NCI-H446 (cell line): ENCODE measurements at regions not wholly inside any gene's neighbourhood (a gene's known extent, or its start where the extent isn't known, plus 50 kb on each side); places are given as distances from the start of the nearest gene placed in this dataset.

Experiments
- DNase-seq, 2 experiments: peaks; one replicate each; lab custom pipeline; 2025; lab: John Stamatoyannopoulos, UW

DNA sequence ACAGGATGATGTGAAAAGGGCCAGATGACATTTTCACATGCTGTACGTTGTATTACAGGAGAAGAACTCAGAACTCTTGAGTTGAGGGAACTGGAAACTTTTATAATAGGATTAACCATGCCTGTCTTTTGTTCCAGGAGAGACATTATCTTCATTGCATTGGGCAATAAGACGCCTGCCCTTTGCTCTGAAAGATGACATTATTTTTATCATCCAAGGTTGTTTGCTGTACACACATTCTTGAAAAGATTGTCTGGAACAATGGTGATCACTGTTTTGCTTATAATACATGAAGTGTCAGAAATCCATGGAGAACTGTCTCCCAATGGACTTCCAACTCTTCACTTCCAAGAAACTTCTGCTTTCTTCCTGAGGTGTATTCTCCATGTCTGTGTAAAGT lies 334.6 kb upstream of the B3GAT1 start:
- DNase-seq: no peak

DNA sequence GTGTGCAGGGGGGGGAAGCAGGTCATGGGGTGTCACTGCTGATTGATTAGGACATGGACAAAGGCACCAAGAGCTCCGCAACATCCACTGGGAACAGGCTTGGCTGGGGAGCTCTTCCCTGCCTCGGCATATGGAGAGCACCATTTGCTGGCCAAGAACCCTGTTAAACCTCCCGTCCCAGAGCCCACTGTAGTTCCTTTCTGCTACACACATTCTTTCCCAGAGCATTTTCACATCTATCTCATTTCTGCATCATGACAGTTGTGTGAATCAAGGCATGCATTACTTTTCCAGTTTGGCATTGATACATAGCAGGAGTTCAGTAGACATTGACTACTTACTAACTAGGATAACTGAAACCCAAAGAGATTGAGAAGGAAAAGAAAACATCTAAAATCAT lies 333.4 kb upstream of the B3GAT1 start:
- no peak for DNase-seq

- no peak for DNase-seq
These were observed 331.8 kb upstream of the B3GAT1 start for GRCh38 chr11:134743820-134744195.

- no peak for DNase-seq
These were observed 331.1 kb upstream of the B3GAT1 start for GRCh38 chr11:134742956-134743819.

DNA sequence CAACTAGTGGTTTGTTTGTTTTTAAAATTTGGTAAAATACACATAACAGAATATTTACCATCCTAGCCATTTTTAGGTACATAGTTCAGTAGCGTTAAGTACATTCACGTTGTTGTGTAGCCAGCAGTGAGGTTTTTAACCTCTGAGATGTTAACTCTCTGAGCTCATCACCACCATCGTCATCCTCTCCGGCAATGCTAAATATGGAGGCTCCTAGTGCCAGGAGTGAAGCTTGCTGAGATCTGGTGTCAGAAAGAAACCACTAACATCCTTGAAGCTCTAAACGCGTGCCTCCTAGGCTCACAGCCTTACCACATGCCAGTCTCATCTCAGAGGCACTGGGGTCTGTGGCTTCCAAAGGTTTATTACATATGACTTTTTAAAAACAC lies 330.2 kb upstream of the B3GAT1 start:
- no peak for DNase-seq

- no peak for DNase-seq
These were observed 329.6 kb upstream of the B3GAT1 start for GRCh38 chr11:134741453-134742223.

DNA sequence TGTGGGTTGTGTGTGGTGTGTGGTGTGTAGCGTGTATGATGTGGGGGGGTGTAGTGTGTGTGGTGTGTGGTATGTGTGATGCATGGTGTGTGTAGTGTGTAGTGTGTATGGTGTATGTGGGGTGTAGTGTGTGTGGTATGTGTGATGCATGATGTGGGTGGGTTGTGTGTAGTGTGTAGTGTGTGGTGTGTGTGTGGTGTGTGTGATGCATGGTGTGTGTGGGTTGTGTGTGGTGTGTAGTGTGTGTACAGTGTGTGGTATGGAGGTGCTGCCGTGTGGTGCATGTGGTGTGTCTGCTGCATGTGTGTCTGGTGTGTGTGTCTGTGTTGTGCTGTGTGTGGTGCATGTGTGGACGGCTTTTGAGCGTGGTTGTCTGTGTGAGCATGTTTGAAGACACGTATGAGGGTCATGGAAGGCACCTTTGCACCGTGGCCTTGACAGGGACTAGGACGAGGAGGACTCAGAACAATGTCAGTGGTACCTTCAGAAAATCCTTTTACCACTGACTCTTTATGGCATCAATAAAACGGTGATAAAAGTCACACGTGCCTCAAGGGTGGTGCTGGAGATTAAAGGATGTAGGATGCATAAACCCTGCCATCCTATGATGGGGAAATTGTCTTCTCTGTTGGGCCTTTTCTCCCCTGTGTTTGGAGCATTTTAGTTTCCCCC lies 328.7 kb upstream of the B3GAT1 start:
- DNase-seq: no peak

- DNase-seq: no peak
These were observed 327.1 kb upstream of the B3GAT1 start for GRCh38 chr11:134739136-134739535.

DNA sequence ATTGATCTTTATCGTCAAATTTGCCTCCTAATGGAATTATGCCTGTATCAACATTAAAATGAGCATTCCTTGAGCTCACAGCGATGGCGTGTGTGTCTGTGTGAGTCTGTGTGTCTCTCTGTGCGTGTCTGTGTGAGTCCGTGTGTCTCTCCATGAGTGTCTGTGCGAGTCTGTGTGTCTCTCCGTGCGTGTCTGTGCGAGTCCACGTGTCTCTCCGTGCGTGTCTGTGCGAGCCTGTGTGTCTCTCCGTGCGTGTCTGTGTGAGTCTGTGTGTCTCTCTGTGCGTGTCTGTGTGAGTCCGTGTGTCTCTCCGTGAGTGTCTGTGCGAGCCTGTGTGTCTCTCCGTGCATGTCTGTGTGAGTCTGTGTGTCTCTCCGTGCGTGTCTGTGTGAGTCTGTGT lies 326.5 kb upstream of the B3GAT1 start:
- no peak for DNase-seq

GRCh38 chr11:134737563-134738510 lies 325.8 kb upstream of the B3GAT1 start:
- no peak for DNase-seq

DNA sequence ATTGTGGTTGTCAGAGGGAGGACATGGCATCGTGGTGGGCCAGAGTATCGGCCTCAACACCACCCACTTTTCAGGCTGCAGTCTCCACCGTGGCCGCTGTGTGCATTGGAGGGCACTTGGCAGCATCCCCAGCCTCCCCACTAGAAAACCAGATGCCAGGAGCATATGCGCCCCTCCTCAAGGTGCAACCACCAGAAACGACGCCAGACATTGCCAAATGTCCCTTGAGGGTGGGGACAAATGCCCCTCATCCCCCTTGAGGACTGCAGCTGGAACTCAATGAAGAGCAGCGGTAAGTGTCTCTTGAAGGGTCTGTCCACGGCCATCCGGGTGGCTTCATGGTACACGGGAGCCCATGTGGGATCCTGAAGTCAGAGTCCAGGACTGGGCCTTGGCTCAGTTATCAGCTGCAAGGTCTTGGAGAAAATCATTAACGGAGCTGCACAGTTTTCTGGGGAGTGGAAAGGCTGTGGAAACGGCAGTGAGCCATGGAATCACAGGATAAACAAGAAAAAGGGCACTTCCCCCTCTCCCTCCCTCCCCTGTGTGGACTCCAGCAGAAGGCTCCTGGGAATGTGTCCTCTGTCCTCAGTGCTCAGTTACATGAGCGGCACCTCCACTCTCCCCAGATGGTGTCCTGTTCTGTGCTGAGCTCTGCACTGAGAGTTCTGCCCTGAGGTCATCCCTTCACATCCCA lies 324.4 kb upstream of the B3GAT1 start:
- DNase-seq: no peak

DNA sequence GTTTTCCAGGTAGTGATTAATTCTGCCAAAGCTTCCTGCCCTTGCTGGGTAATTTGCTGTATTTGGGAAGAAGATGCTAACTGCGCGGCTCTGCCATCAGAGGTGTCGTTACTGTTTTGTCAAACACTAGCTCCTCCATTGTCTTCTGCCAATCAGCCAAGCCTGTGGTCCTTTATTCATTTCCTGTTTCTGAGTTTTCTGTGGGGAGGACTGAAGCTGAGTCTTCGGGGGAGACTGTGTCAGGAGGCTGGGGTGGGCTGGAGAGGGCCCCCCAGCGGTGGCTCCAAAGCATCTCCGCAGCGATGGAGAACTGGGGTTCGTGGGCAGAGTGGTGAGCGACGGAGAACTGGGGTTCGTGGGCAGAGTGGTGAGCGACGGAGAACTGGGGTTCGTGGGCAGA lies 322.9 kb upstream of the B3GAT1 start:
- DNase-seq: no peak

DNA sequence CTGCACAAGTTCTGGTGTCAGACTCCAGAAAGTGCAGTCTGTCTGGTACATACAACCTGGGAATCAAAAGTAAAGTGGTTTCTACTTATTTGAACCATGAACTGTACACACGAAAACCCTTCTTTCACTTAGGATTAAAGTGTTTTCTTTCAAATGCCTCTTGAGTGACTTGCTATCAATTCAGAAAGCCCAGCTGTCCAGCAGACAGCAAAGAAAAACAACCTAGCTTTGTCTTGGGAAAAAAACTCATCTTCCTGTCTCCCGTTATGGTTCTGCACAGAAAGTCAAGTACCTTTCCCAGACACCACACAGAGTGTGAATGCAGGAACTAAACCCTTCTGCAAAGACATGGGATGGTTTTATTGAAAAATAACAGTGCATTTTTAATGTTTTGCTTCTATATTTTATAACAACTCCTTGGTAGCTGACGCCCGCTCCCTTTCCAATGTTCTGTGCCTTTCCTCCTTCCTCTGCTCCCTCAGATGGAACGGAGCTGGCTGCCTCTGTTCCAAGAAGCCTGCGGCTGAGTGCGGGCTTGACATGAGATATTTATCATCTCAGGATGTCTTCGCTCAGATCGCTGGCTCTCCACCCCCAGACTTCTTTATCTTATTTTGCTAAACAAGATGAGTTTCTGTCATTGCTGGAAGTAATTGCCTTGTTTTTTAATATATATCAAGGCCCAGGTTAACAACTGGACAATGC lies 322.3 kb upstream of the B3GAT1 start:
- no peak for DNase-seq

- no peak for DNase-seq
These were observed 321.6 kb upstream of the B3GAT1 start for GRCh38 chr11:134733646-134734045.

DNA sequence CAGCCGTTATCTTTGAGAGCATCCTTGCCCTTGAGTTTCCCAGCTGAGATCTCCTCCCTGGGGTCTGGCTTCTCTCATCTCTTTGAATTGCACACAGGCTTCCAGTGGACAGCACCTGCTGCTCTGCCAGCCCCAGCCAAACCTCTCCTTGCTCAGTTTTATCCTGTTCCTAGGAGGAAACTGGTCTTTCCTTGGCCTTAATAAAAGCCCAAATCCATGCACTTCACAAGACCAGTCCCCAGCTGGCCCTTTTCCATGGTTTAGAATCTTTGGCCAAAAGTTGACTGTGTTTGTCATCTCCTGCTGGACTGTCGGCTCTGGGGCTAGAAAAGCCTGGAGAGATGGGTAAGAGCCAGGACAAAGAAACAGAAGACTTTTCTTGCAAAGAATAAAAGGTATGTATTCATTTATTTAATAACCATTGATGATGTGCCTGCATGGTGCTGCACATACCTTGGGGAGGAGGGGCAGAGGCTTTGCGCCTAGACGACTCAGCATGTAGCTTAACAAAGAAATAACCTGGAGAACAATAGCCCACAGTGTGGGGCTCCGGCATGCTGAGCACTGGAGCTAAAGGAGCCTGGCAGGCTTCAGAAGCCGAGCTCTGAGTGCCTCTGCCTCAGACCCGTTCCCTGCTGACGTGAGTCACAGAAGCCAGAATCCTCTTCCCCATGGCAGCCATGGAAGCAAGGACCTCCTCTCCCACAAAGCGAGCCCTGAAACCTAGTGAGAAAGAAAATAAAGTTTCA lies 319.3 kb upstream of the B3GAT1 start:
- no peak for DNase-seq

- DNase-seq: no peak
These were observed 318.6 kb upstream of the B3GAT1 start for GRCh38 chr11:134730561-134731212.

GRCh38 chr11:134730101-134730500 lies 318.1 kb upstream of the B3GAT1 start:
- DNase-seq: no peak

- no peak for DNase-seq
These were observed 316.1 kb upstream of the B3GAT1 start for GRCh38 chr11:134728186-134728585.

- DNase-seq: no peak
These were observed 315.6 kb upstream of the B3GAT1 start for GRCh38 chr11:134727636-134728035.
